Transverse colon (tissue), 4 donors: ENCODE measurements at regions not wholly inside any gene's neighbourhood (a gene's known extent, or its start where the extent isn't known, plus 50 kb on each side); places are given as distances from the start of the nearest gene placed in this dataset.
A peak's percentile ranks its signal among the peaks of the same experiment; 100 is the strongest.
"Not testable (repeated sequence)": the region's sequence is repeated elsewhere in the genome, so short reads cannot be mapped to it uniquely, and the experiment has no call there.

Source experiments
- DNase-seq: peaks from one replicate; pipeline ENCODE4 v3.0.0-alpha.2; 2019
- H3K27ac ChIP-seq, 4 donors: fragments of 200-600 bp; sonication (generic); 2 replicates each; pipeline ENCODE4 v1.5.1; 2016 to 2018; ENCODE audit warnings: inconsistent platforms in 4 of 4
- H3K27me3 ChIP-seq: fragments of 200-600 bp; sonication (generic); 2 replicates; pipeline ENCODE4 v1.5.1; 2017; ENCODE audit warnings: inconsistent platforms
- H3K36me3 ChIP-seq, 4 donors: fragments of 200-600 bp; sonication (generic); 2 replicates each; pipeline ENCODE4 v1.5.1; 2017 to 2019; ENCODE audit warnings: inconsistent platforms in 4 of 4
- H3K4me1 ChIP-seq, 4 donors: fragments of 200-600 bp; sonication (generic); 2 replicates each; pipeline ENCODE4 v1.5.1; 2017 to 2020; ENCODE audit warnings: inconsistent platforms in 4 of 4
- H3K4me3 ChIP-seq, 4 donors: fragments of 200-600 bp; sonication (generic); 1 replicate in 1 of 4; 2 replicates in 3 of 4; pipeline versions ENCODE4 v1.5.1 to v1.6.1; 2017 to 2019; ENCODE audit warnings: inconsistent platforms in 4 of 4
- H3K9me3 ChIP-seq, 2 donors: fragments of 200-600 bp; sonication (generic); 2 replicates each; pipeline ENCODE4 v1.5.1; 2017 to 2019; ENCODE audit warnings: inconsistent platforms in 2 of 2
- CTCF ChIP-seq, 5 experiments: fragments of 200-600 bp in 3 of 5; fragments of 450-650 bp in 2 of 5; sonication (generic) in 3 of 5; IDR thresholded peaks; 1 replicate in 2 of 5; 2 replicates in 3 of 5; pipeline ENCODE4 v1.5.1; 2016 to 2017; ENCODE audit warnings: antibody characterized with exemption in 5 of 5, inconsistent platforms in 3 of 5, mild to moderate bottlenecking in 2 of 5, moderate library complexity in 1 of 5
- EP300 ChIP-seq: sonication (generic); formaldehyde crosslinking; IDR thresholded peaks from one replicate; pipeline ENCODE4 v1.6.1; 2017; ENCODE audit warnings: antibody characterized with exemption, low read depth
- POLR2A ChIP-seq: fragments of 450-650 bp; IDR thresholded peaks from one replicate; pipeline ENCODE4 v1.6.1; 2016; ENCODE audit warnings: antibody characterized with exemption, mild to moderate bottlenecking, moderate library complexity
- POLR2AphosphoS5 ChIP-seq, 3 donors: sonication (generic); formaldehyde crosslinking; IDR thresholded peaks; one replicate each; pipeline ENCODE4 v1.6.1; 2016; ENCODE audit warnings: antibody characterized with exemption in 3 of 3
- WGBS, 2 donors: methylation state at CpG; one replicate each; pipeline ENCODE4 v1.1.5; 2018; ENCODE audit warnings: low coverage in 1 of 2; 5-methylcytosine and 5-hydroxymethylcytosine counted together
- in situ Hi-C, 4 donors: fragments of 200-750 bp; cut with MboI; loops; one replicate each; pipeline versions ENCODE4 v1.15.0 to v1.15.1; 2017; ENCODE audit warnings: low sequenced_read_pairs in 3 of 4, low pct_ligation_motif_present in 1 of 4, low pct_unique_long_range_greater_than_20kb in 1 of 4
- intact Hi-C: fragments of 100-400 bp; cut with DNase I; formaldehyde crosslinking; loops from one replicate; pipeline ENCODE4 v1.15.1; 2023; ENCODE audit warnings: low total_unique reads

GRCh38 chr14:95774265-95775160 lies 60.6 kb upstream of the TCL1A start:
- in situ Hi-C loops (loop anchor here in 2 of 4 donors (10.0 kb wide), 1 partner anchor 210 kb away; no protein-coding TSS in a partner anchor), intact Hi-C loops (no loop called here)
- H3K9me3 ChIP-seq = no peaks in the 10 kb centered on the region
- 22 to 57% methylated on average over 10 to 28 of the region's 28 CpGs for WGBS, 2 donors
- H3K27ac ChIP-seq = no peak overlapping the region
- H3K27me3 ChIP-seq = no peaks in the 10 kb centered on the region
- peak; percentile 31 for DNase-seq
- H3K36me3 ChIP-seq = no peaks in the 10 kb centered on the region
- TF ChIP-seq EP300 (no peak), CTCF (IDR thresholded peaks at IDR 0.05) (peak; percentile 69 to 86 (median 83))
- H3K4me3 ChIP-seq = no peak overlapping the region
- no peaks in the 10 kb centered on the region for H3K4me1 ChIP-seq

GRCh38 chr14:95770777-95771176 lies 56.9 kb upstream of the TCL1A start:
- H3K27me3 ChIP-seq = no peaks in the 10 kb centered on the region
- no peaks in the 10 kb centered on the region for H3K9me3 ChIP-seq
- 24 to 60% methylated on average over 2 to 3 of the region's 3 CpGs for WGBS, 2 donors
- in situ Hi-C loops = loop anchor here in 2 of 4 donors (10.0 kb wide), 1 partner anchor 206 kb away; no protein-coding TSS in a partner anchor
- H3K27ac ChIP-seq = no peak overlapping the region
- no peaks in the 10 kb centered on the region for H3K36me3 ChIP-seq
- intact Hi-C loops = no loop called here
- H3K4me1 ChIP-seq = no peaks in the 10 kb centered on the region
- TF ChIP-seq CTCF (IDR thresholded peaks at IDR 0.05) (no peak), EP300 (no peak), POLR2A (no peak), POLR2AphosphoS5 (IDR thresholded peaks at IDR 0.05) (no peak)
- DNase-seq = no peak
- no peak overlapping the region for H3K4me3 ChIP-seq

- in situ Hi-C loops (loop anchor here in 2 of 4 donors (10.0 kb wide), 1 partner anchor 205 kb away; no protein-coding TSS in a partner anchor), intact Hi-C loops (no loop called here)
- Histone ChIP-seq H3K36me3 (no peaks in the 10 kb centered on the region), H3K4me1 (no peaks in the 10 kb centered on the region), H3K9me3 (no peaks in the 10 kb centered on the region), H3K27ac (no peak overlapping the region), H3K27me3 (no peaks in the 10 kb centered on the region), H3K4me3 (no peak overlapping the region)
- 24% methylated on average over 4 of the region's 4 CpGs; no CpG with 5 or more reads in 1 of the 2 donors for WGBS, 2 donors
- no peak for TF ChIP-seq CTCF (IDR thresholded peaks at IDR 0.05)
- no peak for DNase-seq
Measured at GRCh38 chr14:95769976-95770375, 56.1 kb upstream of the TCL1A start.

- intact Hi-C loops, H3K4me3 ChIP-seq, in situ Hi-C loops: not testable (repeated sequence)
Measured at GRCh38 chr14:95769431-95769830, 55.5 kb upstream of the TCL1A start.

More at GRCh38 chr14:95769431-95769830, 55.5 kb upstream of the TCL1A start:
- not testable (repeated sequence) for H3K27ac ChIP-seq, H3K4me1 ChIP-seq, H3K27me3 ChIP-seq, H3K9me3 ChIP-seq, DNase-seq, H3K36me3 ChIP-seq
- 22 to 50% methylated on average over 3 to 5 of the region's 5 CpGs for WGBS, 2 donors
